ENCODE measurements at regions not wholly inside any gene's neighbourhood (a gene's known extent, or its start where the extent isn't known, plus 50 kb on each side); places are given as distances from the start of the nearest gene placed in this dataset.

GRCh38 chr6:167643223-167643622 lies 183.5 kb upstream of the AFDN start:
- DNase-seq: no peak

GRCh38 chr6:167643716-167644115 lies 183.0 kb upstream of the AFDN start:
- no peak for DNase-seq

DNA sequence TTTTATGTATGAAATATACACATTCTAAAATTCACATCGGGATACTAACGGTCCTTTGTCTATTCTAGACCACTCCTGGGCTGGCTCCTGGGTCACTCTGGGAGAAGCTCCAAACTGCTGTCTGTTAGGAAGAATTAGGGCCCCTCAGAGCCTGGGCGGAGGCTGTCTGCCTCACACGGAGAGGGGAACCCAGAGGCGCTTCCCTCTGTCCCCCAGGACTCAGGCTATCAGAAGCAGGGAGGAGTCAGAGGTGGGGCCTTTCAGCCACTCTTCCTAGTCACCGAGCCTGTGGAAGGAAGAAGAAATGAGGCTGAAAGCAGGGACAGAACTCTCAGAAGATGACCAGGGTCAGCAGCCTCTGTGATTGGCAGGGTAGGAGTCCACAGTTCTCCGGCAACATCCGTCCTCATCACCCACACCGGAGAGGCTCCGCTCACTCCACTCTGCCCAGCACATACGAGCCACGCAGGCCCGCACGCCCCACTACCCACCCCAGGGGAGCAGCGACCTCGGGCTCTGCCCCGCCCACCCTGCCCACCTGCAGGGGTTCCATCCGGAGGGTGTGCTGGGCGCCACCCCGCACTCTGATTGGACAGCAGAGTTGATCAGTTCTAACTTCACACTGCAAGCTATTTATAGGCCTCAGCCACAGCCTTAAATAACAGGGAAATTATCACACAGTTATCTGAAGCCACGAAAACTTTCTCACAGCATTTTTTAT lies 182.1 kb upstream of the AFDN start:
- no peak for DNase-seq

DNA sequence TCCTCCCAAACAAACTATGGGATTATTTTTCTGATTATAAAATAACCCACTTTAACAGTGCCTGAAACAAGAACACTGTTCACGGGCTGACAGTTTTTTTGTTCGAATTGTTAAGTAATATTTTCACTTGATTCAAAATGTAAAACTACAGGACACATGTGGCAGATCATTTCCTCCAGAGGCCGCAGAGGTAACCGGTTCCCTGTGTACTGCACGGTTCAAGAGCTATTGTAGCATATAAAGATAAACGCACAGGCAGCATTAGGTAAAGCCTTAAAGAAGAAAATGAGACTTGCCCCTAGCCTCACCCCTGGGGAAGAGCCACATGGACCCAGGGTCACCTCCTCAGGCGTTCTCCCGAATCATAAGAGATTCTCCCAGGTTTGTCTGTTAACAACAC lies 181.3 kb upstream of the AFDN start:
- DNase-seq: no peak

- no peak for DNase-seq
These were observed 179.4 kb upstream of the AFDN start for GRCh38 chr6:167647306-167647705.

- DNase-seq: no peak
These were observed 178.8 kb upstream of the AFDN start for GRCh38 chr6:167647737-167648470.

DNA sequence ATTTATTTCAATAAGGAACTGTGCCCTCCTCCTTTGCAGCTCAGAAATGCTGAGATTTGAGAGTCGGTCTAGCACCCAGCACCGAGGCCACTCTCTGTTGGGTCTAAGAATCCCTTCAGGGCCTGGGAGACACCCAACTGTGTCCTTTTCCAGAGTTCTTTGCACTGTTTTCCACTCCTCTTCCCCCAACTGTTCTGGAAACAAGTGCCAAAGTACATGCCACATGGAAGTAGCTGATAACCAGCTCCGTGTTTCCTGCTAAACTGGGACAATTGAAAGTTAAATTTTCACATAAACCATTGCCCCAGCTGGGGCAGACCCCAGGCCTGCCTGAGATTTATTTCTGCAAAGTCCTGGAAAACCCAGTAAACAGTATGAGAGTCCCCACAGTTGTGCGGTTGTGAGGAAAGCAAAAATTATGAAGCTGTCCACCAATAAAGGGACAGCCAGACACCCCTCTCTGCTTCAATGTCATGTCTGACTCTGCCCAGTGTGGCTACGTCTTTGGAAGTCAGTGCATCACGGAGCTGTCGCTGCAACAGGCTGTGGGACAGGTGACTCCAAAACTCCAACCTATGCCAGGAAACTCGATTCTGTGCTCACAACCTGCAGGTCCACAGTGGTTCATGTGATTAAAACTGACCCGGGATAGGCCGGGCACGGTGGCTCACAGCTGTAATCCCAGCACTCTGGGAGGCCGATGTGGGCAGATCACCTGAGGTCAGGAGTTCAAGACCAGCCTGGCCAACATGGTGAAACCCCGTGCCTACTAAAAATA lies 178.0 kb upstream of the AFDN start:
- no peak for DNase-seq

DNA sequence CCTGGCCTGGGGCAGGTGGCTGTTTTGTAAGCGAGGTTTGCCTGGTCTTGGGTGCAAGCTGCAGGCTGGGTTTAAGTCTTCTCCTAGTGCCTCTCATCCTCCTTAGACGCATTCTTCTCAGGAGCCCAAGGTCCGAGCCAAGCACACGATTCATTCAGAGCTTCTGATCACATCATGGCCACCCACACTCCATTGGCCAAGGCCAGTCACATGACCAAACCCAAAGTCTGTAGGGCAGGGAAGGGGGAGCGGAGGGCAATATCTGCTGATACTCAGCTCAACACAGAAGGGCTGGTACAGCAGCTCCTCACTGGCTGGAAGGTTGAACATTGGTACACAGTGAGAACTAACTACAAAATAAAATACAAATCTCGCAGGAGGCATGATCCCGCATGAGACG lies 177.2 kb upstream of the AFDN start:
- DNase-seq: no peak

GRCh38 chr6:167650730-167651317 lies 175.9 kb upstream of the AFDN start:
- no peak for DNase-seq

DNA sequence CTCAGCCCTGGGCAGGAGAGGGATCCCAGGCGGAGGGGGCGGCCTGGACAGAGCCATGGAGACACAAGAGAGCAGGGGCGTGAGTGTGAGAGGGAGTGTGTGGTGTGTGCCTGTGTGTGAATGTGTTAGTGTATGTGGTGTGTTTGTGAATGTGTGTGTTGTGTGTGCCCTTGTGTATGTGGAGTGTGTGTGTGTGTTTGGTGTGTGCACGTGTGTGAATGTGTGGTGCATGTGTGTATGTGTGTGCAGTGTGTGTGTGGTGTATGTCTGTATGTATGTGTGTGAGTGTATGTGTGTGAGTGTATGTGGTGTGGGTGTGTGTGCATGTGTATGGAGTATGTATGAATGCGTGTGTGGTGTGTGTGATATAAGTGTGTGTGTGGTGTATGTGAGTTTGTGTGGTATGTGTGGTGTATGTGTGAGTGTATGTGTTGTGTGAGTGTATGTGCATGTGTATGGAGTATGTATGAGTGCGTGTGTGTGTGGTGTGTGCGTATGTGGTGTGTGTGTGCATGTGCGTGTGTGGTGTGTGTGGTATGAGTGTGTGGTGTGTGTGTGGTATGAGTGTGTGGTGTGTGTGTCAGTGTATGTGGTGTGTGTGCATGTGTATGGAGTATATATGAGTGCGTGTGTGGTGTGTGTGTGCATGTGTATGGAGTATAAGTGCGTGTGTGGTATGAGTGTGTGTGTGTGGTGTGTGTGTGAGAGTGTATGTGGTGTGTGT lies 175.2 kb upstream of the AFDN start:
- DNase-seq: no peak

DNA sequence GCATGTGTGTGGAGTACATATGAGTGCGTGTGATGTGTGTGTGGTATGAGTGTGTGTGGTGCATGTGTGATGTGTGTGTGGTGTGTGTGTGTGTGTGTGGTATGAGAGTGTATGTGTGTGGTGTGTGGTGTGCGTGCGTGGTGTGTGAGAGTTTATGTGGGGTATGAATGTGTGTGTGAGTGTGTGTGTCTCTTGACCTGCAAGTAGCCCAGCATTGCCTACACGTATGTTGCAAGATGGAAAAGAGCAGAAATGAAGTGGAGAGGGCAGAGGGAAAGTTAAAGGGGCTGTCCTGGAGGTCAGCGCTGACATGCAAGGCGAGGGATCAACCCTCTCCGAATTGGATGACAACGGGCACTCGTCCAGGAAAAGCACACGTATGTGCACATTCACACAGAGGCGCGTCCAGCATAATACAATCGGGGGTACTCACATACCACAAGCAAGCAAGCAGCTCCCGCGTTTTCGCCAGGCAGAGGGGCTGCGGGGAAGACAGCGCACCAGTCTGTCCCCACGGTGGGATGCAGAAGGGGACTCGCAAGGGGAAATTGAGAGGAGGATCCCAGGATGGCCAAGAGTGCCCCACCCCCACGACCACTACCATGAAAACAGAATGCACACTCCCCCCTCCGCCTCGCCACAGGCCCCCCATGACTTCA lies 174.5 kb upstream of the AFDN start:
- DNase-seq: no peak

- DNase-seq: no peak
These were observed 174.0 kb upstream of the AFDN start for GRCh38 chr6:167652701-167653095.

DNA sequence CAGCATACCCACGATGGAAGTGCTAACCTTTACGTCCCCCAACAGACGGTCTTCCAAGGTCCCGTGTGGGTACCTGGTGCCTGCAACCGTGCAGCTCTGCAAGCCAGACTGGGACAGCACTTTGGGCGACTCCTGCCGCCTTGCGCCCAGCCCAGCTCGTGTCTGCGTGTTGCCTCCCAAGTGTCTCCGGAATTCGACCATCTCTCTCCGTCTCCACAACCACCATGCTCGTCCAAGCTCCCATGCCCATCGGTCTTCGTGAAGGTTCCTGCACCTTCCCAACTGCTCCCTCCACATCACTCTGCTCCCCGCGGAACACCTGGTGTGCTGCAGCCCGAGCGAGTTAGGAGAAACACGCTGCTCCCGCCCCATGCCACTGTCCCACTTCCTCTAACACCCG lies 173.2 kb upstream of the AFDN start:
- DNase-seq: no peak

GRCh38 chr6:167654389-167654788 lies 172.3 kb upstream of the AFDN start:
- no peak for DNase-seq

- no peak for DNase-seq
These were observed 171.4 kb upstream of the AFDN start for GRCh38 chr6:167655174-167655821.

GRCh38 chr6:167658106-167658505 lies 168.6 kb upstream of the AFDN start:
- DNase-seq: no peak

GRCh38 chr6:167659046-167659445 lies 167.7 kb upstream of the AFDN start:
- DNase-seq: no peak

GRCh38 chr6:167660424-167660823 lies 166.3 kb upstream of the AFDN start:
- DNase-seq: no peak

DNA sequence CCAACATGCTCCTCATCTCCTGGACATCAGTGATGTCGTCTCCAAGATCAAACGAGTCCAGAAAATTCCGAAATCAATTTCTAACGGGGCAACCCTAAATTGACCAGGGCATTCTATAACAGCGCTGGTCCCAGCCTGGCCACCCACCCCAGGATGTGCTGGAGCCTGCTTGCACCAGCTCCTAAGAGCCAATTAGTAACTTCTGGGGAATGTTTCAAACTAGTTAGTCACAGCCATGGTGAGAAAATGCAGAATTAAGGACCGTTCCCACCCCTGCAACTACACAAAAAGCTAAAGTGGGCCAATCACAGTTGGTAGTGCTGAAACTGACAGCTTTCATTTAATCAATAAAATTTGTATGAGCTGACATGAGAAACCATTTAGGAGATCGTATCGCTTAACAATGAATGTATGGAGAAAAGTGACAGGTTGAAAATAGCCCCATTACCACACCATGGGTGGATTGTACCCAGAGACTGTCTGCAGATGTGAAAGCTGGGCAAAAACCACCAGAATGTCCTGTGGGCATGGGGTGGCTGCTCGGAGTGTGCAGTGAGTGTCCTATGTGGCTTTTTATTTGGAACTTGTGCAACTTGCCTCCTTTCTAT lies 165.7 kb upstream of the AFDN start:
- no peak for DNase-seq

DNA sequence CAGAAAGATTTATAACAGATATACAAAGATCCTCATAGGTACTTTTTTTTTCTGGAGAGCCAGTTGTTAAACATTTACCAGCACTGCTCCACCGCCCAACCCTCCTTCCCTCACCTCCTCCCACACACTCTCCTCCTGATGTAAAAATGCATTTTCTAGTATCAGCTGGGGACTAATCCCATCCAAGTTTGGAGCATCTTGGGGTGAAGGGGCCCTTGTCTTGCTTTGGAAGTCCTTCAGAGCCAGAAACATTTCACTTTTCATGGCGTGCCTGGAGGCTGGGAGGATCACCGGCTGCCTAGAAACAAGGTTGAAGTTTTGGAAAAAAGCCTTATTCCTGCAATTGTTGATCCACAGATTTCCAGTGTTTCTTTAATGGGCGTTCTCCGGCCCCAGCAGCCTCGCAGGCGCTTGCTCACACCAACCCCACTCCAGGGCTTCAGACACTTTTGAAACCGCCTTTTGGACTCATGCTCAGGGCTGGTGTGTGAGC lies 165.1 kb upstream of the AFDN start:
- DNase-seq: no peak
